GM13976 (cell line): ENCODE measurements at regions not wholly inside any gene's neighbourhood (a gene's known extent, or its start where the extent isn't known, plus 50 kb on each side); places are given as distances from the start of the nearest gene placed in this dataset.

ENCODE experiments used
- DNase-seq: peaks from one replicate; pipeline ENCODE4 v3.0.0; 2012; ENCODE audit warnings: low spot score
- in situ Hi-C: fragments of 300-500 bp; cut with MboI; formaldehyde crosslinking; loops from one replicate; pipeline ENCODE4 v1.12.0; 2022; ENCODE audit warnings: low sequenced_read_pairs, mixed read lengths, inconsistent platforms; ENCODE audit not compliant: unreplicated experiment
- TF ChIP-seq, protein P1 (sequence below): IDR thresholded peaks from 2 replicates; pipeline ENCODE4 v1.5.1; 2012; ENCODE audit warnings: borderline replicate concordance, mild to moderate bottlenecking; ENCODE audit not compliant: insufficient read depth; ENCODE audit errors: extremely low read depth, missing control alignments, control extremely low read depth

DNA sequence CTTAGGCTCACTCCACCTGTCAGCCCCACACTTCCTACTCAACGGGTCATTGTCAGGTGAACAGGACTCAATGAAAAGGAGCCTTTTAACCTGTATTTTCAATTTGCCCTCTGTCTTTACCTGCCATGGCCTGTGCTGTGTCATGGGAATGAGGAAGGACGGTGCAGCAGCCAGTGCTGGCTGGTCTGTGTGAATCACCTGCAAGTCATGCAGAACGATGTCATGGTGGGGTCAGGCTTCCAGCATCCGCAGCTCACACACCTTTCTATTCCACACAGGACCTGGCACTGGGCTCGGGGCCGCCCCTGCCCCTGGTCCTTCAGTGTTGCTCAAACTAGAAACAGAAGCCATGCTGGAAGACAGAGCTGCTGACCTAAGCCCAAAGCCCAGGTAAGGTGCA, 188.7 kb upstream of the GMDS start:
- in situ Hi-C loops: no loop called here
- DNase-seq: no peak
- TF ChIP-seq, protein P1, sequence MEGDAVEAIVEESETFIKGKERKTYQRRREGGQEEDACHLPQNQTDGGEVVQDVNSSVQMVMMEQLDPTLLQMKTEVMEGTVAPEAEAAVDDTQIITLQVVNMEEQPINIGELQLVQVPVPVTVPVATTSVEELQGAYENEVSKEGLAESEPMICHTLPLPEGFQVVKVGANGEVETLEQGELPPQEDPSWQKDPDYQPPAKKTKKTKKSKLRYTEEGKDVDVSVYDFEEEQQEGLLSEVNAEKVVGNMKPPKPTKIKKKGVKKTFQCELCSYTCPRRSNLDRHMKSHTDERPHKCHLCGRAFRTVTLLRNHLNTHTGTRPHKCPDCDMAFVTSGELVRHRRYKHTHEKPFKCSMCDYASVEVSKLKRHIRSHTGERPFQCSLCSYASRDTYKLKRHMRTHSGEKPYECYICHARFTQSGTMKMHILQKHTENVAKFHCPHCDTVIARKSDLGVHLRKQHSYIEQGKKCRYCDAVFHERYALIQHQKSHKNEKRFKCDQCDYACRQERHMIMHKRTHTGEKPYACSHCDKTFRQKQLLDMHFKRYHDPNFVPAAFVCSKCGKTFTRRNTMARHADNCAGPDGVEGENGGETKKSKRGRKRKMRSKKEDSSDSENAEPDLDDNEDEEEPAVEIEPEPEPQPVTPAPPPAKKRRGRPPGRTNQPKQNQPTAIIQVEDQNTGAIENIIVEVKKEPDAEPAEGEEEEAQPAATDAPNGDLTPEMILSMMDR: no peak

- TF ChIP-seq, protein P1: no peak
- in situ Hi-C loops: no loop called here
- DNase-seq: no peak
Observed at GRCh38 chr6:2433711-2434110, 188.3 kb upstream of the GMDS start.

DNA sequence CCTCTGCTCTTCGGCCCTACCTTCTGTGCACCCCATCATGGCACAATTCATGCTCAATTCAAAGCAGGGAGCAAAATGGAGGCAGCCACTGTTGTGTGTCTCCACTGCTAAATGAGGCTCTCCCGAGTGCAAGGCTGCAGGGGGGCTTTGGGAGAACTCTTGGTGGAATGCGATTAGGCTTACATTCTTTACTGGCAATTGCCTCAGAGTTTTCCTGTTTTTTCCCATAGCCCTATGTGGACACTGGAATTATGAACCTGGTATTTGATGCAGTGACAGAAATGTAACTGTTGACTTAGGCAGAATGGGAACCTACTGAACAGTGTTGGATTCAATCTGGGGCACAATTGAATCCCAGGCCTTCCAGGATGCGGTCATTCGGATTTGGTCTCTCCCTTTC, 187.9 kb upstream of the GMDS start:
- in situ Hi-C loops: no loop called here
- DNase-seq: no peak
- TF ChIP-seq, protein P1: no peak

DNA sequence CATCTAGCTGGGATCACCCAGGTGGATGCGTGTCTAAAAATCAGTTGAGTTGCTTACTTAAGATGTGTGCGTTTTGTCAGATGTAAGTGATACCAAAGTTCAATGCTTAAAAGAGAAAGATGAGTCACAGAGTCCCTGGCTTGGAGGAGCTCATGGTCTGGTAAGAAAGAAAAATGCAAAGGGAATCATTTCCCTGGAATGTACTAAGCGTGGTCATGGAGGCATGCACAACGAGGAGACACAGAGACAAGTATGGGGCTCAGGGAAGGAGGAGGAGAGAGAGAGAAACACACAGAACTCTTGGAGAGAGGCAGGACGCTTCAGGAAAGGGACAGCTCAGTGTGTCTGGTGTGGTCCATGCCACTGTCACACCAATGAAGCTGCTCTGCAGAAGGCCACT, 186.9 kb upstream of the GMDS start:
- in situ Hi-C loops: no loop called here
- no peak for DNase-seq
- TF ChIP-seq, protein P1: no peak

DNA sequence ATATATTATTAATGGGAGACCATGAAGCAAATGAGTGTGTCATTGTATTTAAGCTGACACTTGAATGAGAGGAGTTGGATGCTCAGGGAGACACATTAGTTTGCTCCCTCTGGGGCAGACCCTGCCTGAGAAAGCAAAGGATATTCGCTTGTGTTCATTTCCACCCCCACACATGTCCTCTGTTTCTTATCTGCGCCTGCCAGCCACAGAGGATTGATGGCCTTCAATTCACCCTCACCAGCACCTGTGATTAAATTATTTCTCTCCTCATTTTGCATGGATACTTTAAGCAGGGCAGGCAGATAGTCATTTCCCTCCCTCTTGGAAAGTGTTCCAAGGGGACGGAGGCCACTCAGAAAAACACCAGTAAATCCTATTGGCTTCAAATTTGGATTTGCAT, 185.2 kb upstream of the GMDS start:
- no peak for DNase-seq
- TF ChIP-seq, protein P1: no peak
- in situ Hi-C loops: no loop called here

DNA sequence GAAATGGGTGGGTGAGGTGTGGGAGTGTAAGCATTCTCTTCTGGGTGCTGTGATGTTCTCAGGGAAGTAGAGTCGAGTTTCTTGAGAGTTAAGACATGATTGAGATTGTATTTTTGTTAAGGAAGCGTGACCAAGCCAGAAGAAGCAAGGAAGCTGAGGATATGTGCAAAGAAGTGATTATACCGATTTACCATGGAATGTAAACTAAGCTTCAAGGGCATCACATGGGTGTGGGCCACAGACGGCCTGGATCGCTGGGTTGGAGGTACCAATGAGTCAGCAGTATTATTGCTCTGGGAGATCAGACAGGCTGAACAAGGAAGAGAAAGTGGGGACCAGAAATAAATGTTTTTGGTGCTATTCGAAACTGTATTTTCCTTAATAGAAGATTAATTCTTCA, 184.1 kb upstream of the GMDS start:
- TF ChIP-seq, protein P1: no peak
- in situ Hi-C loops: no loop called here
- no peak for DNase-seq

GRCh38 chr6:2429032-2429431, 183.6 kb upstream of the GMDS start:
- in situ Hi-C loops: no loop called here
- TF ChIP-seq, protein P1: no peak

More at GRCh38 chr6:2429032-2429431, 183.6 kb upstream of the GMDS start:
- DNase-seq: no peak
